H1 (cell line): ENCODE measurements at regions not wholly inside any gene's neighbourhood (a gene's known extent, or its start where the extent isn't known, plus 50 kb on each side); places are given as distances from the start of the nearest gene placed in this dataset.

Experiments used
- CTCF ChIA-PET: fragments of 300-600 bp; sonication (Branson Sonifier 250); formaldehyde crosslinking; loops from one replicate; lab custom pipeline; 2021; ENCODE audit not compliant: partially characterized antibody; lab: Charles Lee
- POLR2A ChIA-PET: fragments of 300-600 bp; sonication (Branson Sonifier 250); formaldehyde crosslinking; loops from one replicate; lab custom pipeline; 2021; ENCODE audit warnings: inconsistent platforms; ENCODE audit not compliant: partially characterized antibody; lab: Charles Lee
- DNase-seq, 2 experiments: peaks; one replicate each; pipeline versions ENCODE4 v3.0.0 to v3.0.0-alpha.2; 2010 to 2022; ENCODE audit warnings: low spot score in 2 of 2, low read depth in 1 of 2, mixed read lengths in 1 of 2
- FAIRE-seq: peaks from 2 replicates; lab custom pipeline; 2011; peaks lifted over from hg19 to GRCh38; lab: Jason Lieb, UNC
- H2AFZ ChIP-seq: 2 replicates; pipeline ENCODE4 v1.8.1; 2012; ENCODE audit warnings: low read length, inconsistent platforms
- H2AK5ac ChIP-seq: 2 replicates; pipeline ENCODE4 v1.6.1; 2013; ENCODE audit warnings: low read depth, low read length
- H2BK120ac ChIP-seq: replicated peaks from 2 replicates; pipeline ENCODE3; 2013; ENCODE audit warnings: low read depth, low read length, inconsistent platforms
- H2BK12ac ChIP-seq: 2 replicates; pipeline ENCODE4 v1.6.1; 2013; ENCODE audit warnings: low read depth, low read length
- H2BK15ac ChIP-seq: 2 replicates; pipeline ENCODE4 v1.6.1; 2013; ENCODE audit warnings: low read length
- H2BK20ac ChIP-seq: 2 replicates; pipeline ENCODE4 v1.6.1; 2013; ENCODE audit warnings: low read length
- H2BK5ac ChIP-seq: 2 replicates; pipeline ENCODE4 v1.6.1; 2013; ENCODE audit warnings: low read depth, low read length
- H3K14ac ChIP-seq: 2 replicates; pipeline ENCODE4 v1.6.1; 2013; ENCODE audit warnings: inconsistent platforms; ENCODE audit not compliant: insufficient read length
- H3K18ac ChIP-seq: 2 replicates; pipeline ENCODE4 v1.6.1; 2013; ENCODE audit warnings: low read length; ENCODE audit errors: extremely low read depth
- H3K23ac ChIP-seq: 2 replicates; pipeline ENCODE4 v1.6.1; 2013; ENCODE audit warnings: inconsistent platforms; ENCODE audit not compliant: insufficient read length
- H3K23me2 ChIP-seq: 2 replicates; pipeline ENCODE4 v1.6.1; 2013; ENCODE audit warnings: low read depth, low read length
- H3K27ac ChIP-seq: 2 replicates; pipeline ENCODE4 v1.6.1; 2011; ENCODE audit warnings: low read depth, low read length, inconsistent platforms
- H3K27me3 ChIP-seq, 4 experiments: replicated peaks in 1 of 4; 1 replicate in 1 of 4; 2 replicates in 3 of 4; pipeline versions ENCODE4 v1.6.1 to v1.8.1; 2011 to 2013; ENCODE audit warnings: low read length in 3 of 4, mild to moderate bottlenecking in 3 of 4, inconsistent platforms in 2 of 4, mixed read lengths in 2 of 4, moderate library complexity in 1 of 4; ENCODE audit not compliant: control insufficient read depth in 3 of 4, insufficient read depth in 3 of 4; ENCODE audit errors: extremely low read depth in 1 of 4
- H3K36me3 ChIP-seq, 4 experiments: 2 replicates each; pipeline versions ENCODE4 v1.6.1 to v1.8.1; 2011 to 2013; ENCODE audit warnings: mild to moderate bottlenecking in 4 of 4, low read length in 3 of 4, moderate library complexity in 2 of 4, control low read depth in 1 of 4, inconsistent platforms in 1 of 4; ENCODE audit not compliant: insufficient read depth in 4 of 4, control insufficient read depth in 2 of 4
- H3K4ac ChIP-seq: replicated peaks from 2 replicates; pipeline ENCODE3; 2013; ENCODE audit warnings: low read length, low read depth, mixed read lengths, inconsistent platforms; ENCODE audit not compliant: insufficient read length
- H3K4me1 ChIP-seq, 4 experiments: replicated peaks in 1 of 4; 1 replicate in 1 of 4; 2 replicates in 3 of 4; pipeline versions ENCODE4 v1.6.1 to v1.8.1; 2011 to 2013; ENCODE audit warnings: low read length in 3 of 4, inconsistent platforms in 2 of 4, mixed read lengths in 1 of 4; ENCODE audit not compliant: insufficient read depth in 4 of 4, control insufficient read depth in 3 of 4
- H3K4me2 ChIP-seq, 2 experiments: 2 replicates each; pipeline versions ENCODE4 v1.6.1 to v1.8.1; 2011 to 2013; ENCODE audit warnings: low read depth in 2 of 2, low read length in 2 of 2, control low read depth in 1 of 2, inconsistent platforms in 1 of 2, mild to moderate bottlenecking in 1 of 2; ENCODE audit not compliant: insufficient read depth in 1 of 2
- H3K4me3 ChIP-seq, 4 experiments: fragments of 200-600, 300-600 bp in 1 of 4; sonication (generic), shearing (Covaris generic), sonication (Bioruptor Twin) in 1 of 4; 2 replicates each; pipeline versions ENCODE4 v1.5.1 to v1.8.1; 2011 to 2016; ENCODE audit warnings: low read length in 4 of 4, low read depth in 3 of 4, control low read depth in 2 of 4, inconsistent platforms in 2 of 4, mild to moderate bottlenecking in 2 of 4, mixed read lengths in 1 of 4, moderate library complexity in 1 of 4; ENCODE audit not compliant: insufficient read depth in 2 of 4; ENCODE audit errors: extremely low read depth in 1 of 4
- H3K56ac ChIP-seq: replicated peaks from 2 replicates; pipeline ENCODE3; 2013; ENCODE audit warnings: low read depth, mild to moderate bottlenecking, mixed read lengths, low read length, inconsistent platforms; ENCODE audit not compliant: insufficient read length
- H3K79me1 ChIP-seq: 2 replicates; pipeline ENCODE4 v1.6.1; 2013; ENCODE audit warnings: low read depth, low read length, control low read depth
- H3K79me2 ChIP-seq, 2 experiments: 2 replicates each; pipeline versions ENCODE4 v1.6.1 to v1.8.1; 2012 to 2013; ENCODE audit warnings: low read length in 2 of 2, mild to moderate bottlenecking in 2 of 2, inconsistent platforms in 1 of 2; ENCODE audit not compliant: insufficient read depth in 2 of 2, control insufficient read depth in 1 of 2
- H3K9ac ChIP-seq, 4 experiments: replicated peaks in 1 of 4; 1 replicate in 1 of 4; 2 replicates in 3 of 4; pipeline versions ENCODE4 v1.6.1 to v1.8.1; 2011 to 2013; ENCODE audit warnings: low read depth in 3 of 4, low read length in 3 of 4, control low read depth in 2 of 4, mild to moderate bottlenecking in 2 of 4, moderate library complexity in 2 of 4, inconsistent platforms in 1 of 4; ENCODE audit errors: extremely low read depth in 1 of 4
- H3K9me3 ChIP-seq, 2 experiments: 2 replicates each; pipeline versions ENCODE4 v1.6.1 to v1.8.1; 2012 to 2013; ENCODE audit warnings: mild to moderate bottlenecking in 2 of 2, moderate library complexity in 2 of 2, control low read depth in 1 of 2, inconsistent platforms in 1 of 2, low read depth in 1 of 2, low read length in 1 of 2, mixed read lengths in 1 of 2; ENCODE audit not compliant: insufficient read depth in 2 of 2
- H4K20me1 ChIP-seq, 2 experiments: replicated peaks in 1 of 2; 2 replicates each; pipeline versions ENCODE3 to v1.8.1; 2011 to 2013; ENCODE audit warnings: inconsistent platforms in 2 of 2, low read length in 2 of 2, mild to moderate bottlenecking in 1 of 2; ENCODE audit not compliant: insufficient read depth in 2 of 2, control insufficient read depth in 1 of 2
- H4K5ac ChIP-seq: 2 replicates; pipeline ENCODE4 v1.6.1; 2013; ENCODE audit warnings: low read length, low read depth, mixed read lengths, inconsistent platforms; ENCODE audit not compliant: insufficient read length
- H4K8ac ChIP-seq: 2 replicates; pipeline ENCODE4 v1.8.0; 2013; ENCODE audit warnings: mild to moderate bottlenecking, moderate library complexity, low read length, inconsistent platforms; ENCODE audit not compliant: insufficient read depth; ENCODE audit errors: extremely low read depth
- H4K91ac ChIP-seq: replicated peaks from 2 replicates; pipeline ENCODE3; 2013; ENCODE audit warnings: low read length, mixed read lengths, inconsistent platforms; ENCODE audit not compliant: insufficient read length
- ASH2L ChIP-seq: fragments of 200-600, 300-600 bp; sonication (generic); IDR thresholded peaks from one replicate; pipeline ENCODE4 v1.7.1; 2017; ENCODE audit warnings: low read length
- BCL11A ChIP-seq, 2 experiments: IDR thresholded peaks; one replicate each; pipeline ENCODE4 v1.6.1; 2011; ENCODE audit warnings: low read depth in 2 of 2, low read length in 2 of 2, mild to moderate bottlenecking in 2 of 2
- CEBPB ChIP-seq: IDR thresholded peaks from 2 replicates; pipeline ENCODE4 v1.6.1; 2012; ENCODE audit warnings: low read depth, low read length
- CHD1 ChIP-seq: IDR thresholded peaks from 2 replicates; pipeline ENCODE4 v1.6.1; 2012; ENCODE audit warnings: low read depth, low read length, improper control_type of control experiment
- CREB1 ChIP-seq: IDR thresholded peaks from 2 replicates; pipeline ENCODE4 v1.6.1; 2012; ENCODE audit warnings: inconsistent platforms
- E2F6 ChIP-seq: IDR thresholded peaks from 2 replicates; pipeline ENCODE4 v1.6.1; 2012; ENCODE audit warnings: inconsistent platforms
- EGR1 ChIP-seq: IDR thresholded peaks from 2 replicates; pipeline ENCODE4 v1.6.1; 2011; ENCODE audit warnings: low read depth, low read length, borderline replicate concordance
- GTF2F1 ChIP-seq: IDR thresholded peaks from 2 replicates; pipeline ENCODE4 v1.6.1; 2012; ENCODE audit warnings: low read depth, low read length, improper control_type of control experiment, borderline replicate concordance
- HDAC6 ChIP-seq: IDR thresholded peaks from one replicate; pipeline ENCODE4 v1.7.1; 2012; ENCODE audit warnings: low read depth, mild to moderate bottlenecking, inconsistent platforms, low read length, moderate library complexity
- NRF1 ChIP-seq: IDR thresholded peaks from 2 replicates; pipeline ENCODE4 v1.6.1; 2011; ENCODE audit warnings: mild to moderate bottlenecking, low read depth, low read length, improper control_type of control experiment
- RNF2 ChIP-seq: fragments of 200-900, 300-1000 bp; sonication (generic); IDR thresholded peaks from 2 replicates; pipeline ENCODE4 v1.7.1; 2016; ENCODE audit warnings: borderline replicate concordance, low read depth, mild to moderate bottlenecking, antibody characterized with exemption, low read length; ENCODE audit not compliant: poor library complexity, severe bottlenecking; ENCODE audit errors: missing control alignments
- SP4 ChIP-seq: IDR thresholded peaks from 2 replicates; pipeline ENCODE4 v1.6.1; 2012; ENCODE audit warnings: low read length, inconsistent platforms
- TAF7 ChIP-seq: optimal IDR thresholded peaks from 2 replicates; pipeline ENCODE3; 2011; ENCODE audit warnings: low read depth, mild to moderate bottlenecking, inconsistent platforms, low read length, moderate library complexity, borderline replicate concordance
- TBP ChIP-seq: IDR thresholded peaks from 2 replicates; pipeline ENCODE4 v1.6.1; 2011; ENCODE audit warnings: low read depth, low read length, improper control_type of control experiment
- WGBS, 2 experiments: shearing (Covaris generic) in 1 of 2; methylation state at CpG; one replicate each; pipeline versions ENCODE4 v1.1.6 to v1.1.7; 2013 to 2015; ENCODE audit warnings: low lambda C conversion rate in 2 of 2, mixed read lengths in 2 of 2, inconsistent platforms in 1 of 2, low coverage in 1 of 2, missing lambda C conversion rate in 1 of 2; ENCODE audit not compliant: insufficient replicate concordance in 2 of 2, insufficient coverage in 1 of 2, insufficient read length in 1 of 2; ENCODE audit errors: extremely low coverage in 1 of 2, missing lambda C conversion rate in 1 of 2; 5-methylcytosine and 5-hydroxymethylcytosine counted together

DNA sequence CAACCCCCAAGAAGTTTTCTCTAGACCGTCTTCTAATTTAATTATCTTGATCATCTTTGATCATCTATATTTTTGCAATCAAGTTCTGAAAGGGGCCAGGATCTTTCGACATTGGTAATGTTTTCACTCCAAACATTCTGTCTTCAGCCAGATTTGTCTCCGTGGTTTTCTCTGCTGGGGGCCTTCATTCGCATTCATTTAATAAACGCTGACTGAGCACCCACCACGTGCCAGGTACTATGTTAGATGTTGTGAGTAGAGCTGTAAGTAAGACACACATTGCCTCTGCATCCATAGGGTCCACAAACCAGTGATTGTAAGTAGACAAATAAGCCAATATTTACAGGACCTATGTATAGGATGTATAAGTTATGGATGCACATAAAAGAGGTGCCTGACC lies 134.5 kb upstream of the MROH9 start:
- H4K5ac ChIP-seq = no peak overlapping the region
- H3K18ac ChIP-seq = no peak overlapping the region
- H3K4me1 ChIP-seq = 0 out of 7 replicates have a peak, but pooled peaks cover 0 to 2% (median 0%) of the 10 kb centered on the region in 4 experiments
- no peak overlapping the region for H2BK20ac ChIP-seq
- H3K56ac ChIP-seq = no peak overlapping the region
- no peak for TF ChIP-seq CEBPB
- no peak for TF ChIP-seq E2F6
- TF ChIP-seq BCL11A (IDR thresholded peaks at IDR 0.05; ENCODE audit: low read depth in 2 of 2, low read length in 2 of 2) = no peak
- no peak for TF ChIP-seq SP4
- TF ChIP-seq TBP = no peak
- no peak for TF ChIP-seq NRF1
- no peak for TF ChIP-seq GTF2F1
- TF ChIP-seq CREB1 = no peak
- TF ChIP-seq TAF7 = no peak
- no peak for TF ChIP-seq HDAC6
- TF ChIP-seq ASH2L = no peak
- TF ChIP-seq EGR1 = no peak
- no peak for TF ChIP-seq CHD1
- no peak for TF ChIP-seq RNF2
- TF ChIP-seq, all 59 proteins: peak for 0
- H2AFZ ChIP-seq = no peak overlapping the region
- H3K14ac ChIP-seq = no peak overlapping the region
- ChIA-PET CTCF (no interaction called here), POLR2A (no interaction called here)
- H2BK120ac ChIP-seq = no peak overlapping the region
- H4K91ac ChIP-seq = no peak overlapping the region
- no peaks in the 10 kb centered on the region; the same call in 1 of the 2 replicates for H3K23me2 ChIP-seq
- WGBS, 2 experiments = 75% methylated on average over 6 of the region's 6 CpGs; no CpG with 5 or more reads in 1 of the 2 experiments
- H2BK12ac ChIP-seq = no peak overlapping the region
- H3K4me3 ChIP-seq = no peak overlapping the region
- no peak for DNase-seq
- H3K79me2 ChIP-seq = no peaks in the 10 kb centered on the region
- H3K9ac ChIP-seq = no peak overlapping the region
- no peak overlapping the region for H3K23ac ChIP-seq
- no peak for FAIRE-seq
- H4K8ac ChIP-seq = no peak overlapping the region
- no peaks in the 10 kb centered on the region for H3K36me3 ChIP-seq
- H3K79me1 ChIP-seq = no peaks in the 10 kb centered on the region
- H3K27ac ChIP-seq = no peak overlapping the region
- no peaks in the 10 kb centered on the region for H3K27me3 ChIP-seq
- no peak overlapping the region for H2BK5ac ChIP-seq
- H3K4me2 ChIP-seq = no peak overlapping the region
- no peak overlapping the region for H2AK5ac ChIP-seq
- H4K20me1 ChIP-seq = no peaks in the 10 kb centered on the region
- H3K9me3 ChIP-seq = no peaks in the 10 kb centered on the region
- H2BK15ac ChIP-seq = no peak overlapping the region
- H3K4ac ChIP-seq = no peak overlapping the region
